ENCODE measurements at regions not wholly inside any gene's neighbourhood (a gene's known extent, or its start where the extent isn't known, plus 50 kb on each side); places are given as distances from the start of the nearest gene placed in this dataset.

DNA sequence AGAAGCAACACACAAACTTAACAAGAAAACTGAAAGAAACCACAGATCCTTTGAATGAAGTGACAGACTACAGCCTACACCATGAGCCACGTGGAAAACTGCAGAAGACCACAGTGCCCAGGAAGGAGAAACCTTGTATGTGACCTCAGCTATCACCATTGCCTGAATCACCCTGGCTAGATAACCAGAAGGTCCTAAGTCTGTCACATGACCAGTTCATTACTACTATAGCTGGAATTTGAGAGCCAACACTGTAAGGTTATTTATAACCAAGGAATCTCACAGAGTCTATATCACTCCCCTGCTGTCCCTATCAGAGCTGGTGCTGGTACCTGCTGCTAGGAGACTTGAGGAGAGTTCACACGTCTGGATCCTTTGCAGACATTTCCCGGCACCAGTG, 90.3 kb upstream of the FBXL17 start:
- Histone ChIP-seq H3K4me3 (replicated peaks in 1 of 2; ENCODE audit: low read depth in 1 of 2, low read length in 2 of 2) (no peak overlapping the region), H3K9ac (ENCODE audit: low read length) (no peak overlapping the region), H3K27me3 (ENCODE audit: insufficient read depth, low read length) (no peaks in the 10 kb centered on the region), H2AFZ (ENCODE audit: low read depth, low read length, poor library complexity, severe bottlenecking) (no peak overlapping the region), H4K20me1 (ENCODE audit: insufficient read depth) (no peaks in the 10 kb centered on the region), H3K36me3 (ENCODE audit: control insufficient read depth in 1 of 2, insufficient read depth in 2 of 2, low read length in 2 of 2) (no peaks in the 10 kb centered on the region), H3K27ac (ENCODE audit: low read depth, low read length) (no peak overlapping the region), H3K4me1 (ENCODE audit: control insufficient read depth in 1 of 2, insufficient read depth in 2 of 2, low read length in 2 of 2) (no peaks in the 10 kb centered on the region), H3K79me2 (ENCODE audit: insufficient read depth, low read length) (no peaks in the 10 kb centered on the region), H3K9me2 (ENCODE audit: insufficient read depth) (no peaks in the 10 kb centered on the region; the same call in 1 of the 2 replicates), H3K4me2 (ENCODE audit: low read length) (no peak overlapping the region), H3K9me3 (ENCODE audit: control insufficient read depth in 1 of 2, insufficient read depth in 1 of 2, low read depth in 1 of 2, low read length in 2 of 2) (no peaks in the 10 kb centered on the region)
- POLR2A ChIA-PET: no interaction called here
- CTCF ChIA-PET: no interaction called here
- ATAC-seq (no peak), DNase-seq (ENCODE audit: low read depth, low spot score) (no peak)
- BruUV-seq (replicated peaks): no TSS peak
- TF ChIP-seq CEBPB (IDR thresholded peaks at IDR 0.05; ENCODE audit: low read depth): no peak
- no peak for TF ChIP-seq CBX3 (IDR thresholded peaks at IDR 0.05; ENCODE audit: low read depth)
- TF ChIP-seq, protein P1, sequence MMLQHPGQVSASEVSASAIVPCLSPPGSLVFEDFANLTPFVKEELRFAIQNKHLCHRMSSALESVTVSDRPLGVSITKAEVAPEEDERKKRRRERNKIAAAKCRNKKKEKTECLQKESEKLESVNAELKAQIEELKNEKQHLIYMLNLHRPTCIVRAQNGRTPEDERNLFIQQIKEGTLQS (IDR thresholded peaks at IDR 0.05): no peak
- TF ChIP-seq, protein P2, sequence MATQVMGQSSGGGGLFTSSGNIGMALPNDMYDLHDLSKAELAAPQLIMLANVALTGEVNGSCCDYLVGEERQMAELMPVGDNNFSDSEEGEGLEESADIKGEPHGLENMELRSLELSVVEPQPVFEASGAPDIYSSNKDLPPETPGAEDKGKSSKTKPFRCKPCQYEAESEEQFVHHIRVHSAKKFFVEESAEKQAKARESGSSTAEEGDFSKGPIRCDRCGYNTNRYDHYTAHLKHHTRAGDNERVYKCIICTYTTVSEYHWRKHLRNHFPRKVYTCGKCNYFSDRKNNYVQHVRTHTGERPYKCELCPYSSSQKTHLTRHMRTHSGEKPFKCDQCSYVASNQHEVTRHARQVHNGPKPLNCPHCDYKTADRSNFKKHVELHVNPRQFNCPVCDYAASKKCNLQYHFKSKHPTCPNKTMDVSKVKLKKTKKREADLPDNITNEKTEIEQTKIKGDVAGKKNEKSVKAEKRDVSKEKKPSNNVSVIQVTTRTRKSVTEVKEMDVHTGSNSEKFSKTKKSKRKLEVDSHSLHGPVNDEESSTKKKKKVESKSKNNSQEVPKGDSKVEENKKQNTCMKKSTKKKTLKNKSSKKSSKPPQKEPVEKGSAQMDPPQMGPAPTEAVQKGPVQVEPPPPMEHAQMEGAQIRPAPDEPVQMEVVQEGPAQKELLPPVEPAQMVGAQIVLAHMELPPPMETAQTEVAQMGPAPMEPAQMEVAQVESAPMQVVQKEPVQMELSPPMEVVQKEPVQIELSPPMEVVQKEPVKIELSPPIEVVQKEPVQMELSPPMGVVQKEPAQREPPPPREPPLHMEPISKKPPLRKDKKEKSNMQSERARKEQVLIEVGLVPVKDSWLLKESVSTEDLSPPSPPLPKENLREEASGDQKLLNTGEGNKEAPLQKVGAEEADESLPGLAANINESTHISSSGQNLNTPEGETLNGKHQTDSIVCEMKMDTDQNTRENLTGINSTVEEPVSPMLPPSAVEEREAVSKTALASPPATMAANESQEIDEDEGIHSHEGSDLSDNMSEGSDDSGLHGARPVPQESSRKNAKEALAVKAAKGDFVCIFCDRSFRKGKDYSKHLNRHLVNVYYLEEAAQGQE (IDR thresholded peaks at IDR 0.05; ENCODE audit: low read depth): no peak
- TF ChIP-seq JUND (IDR thresholded peaks at IDR 0.05): no peak
- no peak for TF ChIP-seq ZFX (IDR thresholded peaks at IDR 0.05)
- TF ChIP-seq, protein P3, sequence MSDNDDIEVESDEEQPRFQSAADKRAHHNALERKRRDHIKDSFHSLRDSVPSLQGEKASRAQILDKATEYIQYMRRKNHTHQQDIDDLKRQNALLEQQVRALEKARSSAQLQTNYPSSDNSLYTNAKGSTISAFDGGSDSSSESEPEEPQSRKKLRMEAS (IDR thresholded peaks at IDR 0.05): no peak
- no peak for TF ChIP-seq EZH2 (IDR thresholded peaks at IDR 0.05)
- TF ChIP-seq ELF1 (IDR thresholded peaks at IDR 0.05; ENCODE audit: borderline replicate concordance, low read depth): no peak
- TF ChIP-seq SP1 (IDR thresholded peaks at IDR 0.05; ENCODE audit: low read depth): no peak
- no peak for TF ChIP-seq EZH2phosphoT487 (IDR thresholded peaks at IDR 0.05; ENCODE audit: borderline replicate concordance)
- TF ChIP-seq EGR1 (IDR thresholded peaks at IDR 0.05; ENCODE audit: low read depth): no peak
- no peak for TF ChIP-seq SRF (IDR thresholded peaks at IDR 0.05; ENCODE audit: low read depth)
- no peak for TF ChIP-seq POLR2A (IDR thresholded peaks at IDR 0.05; ENCODE audit: borderline replicate concordance, extremely low read depth, insufficient read depth, insufficient read length)
- intact Hi-C loops (cut with micrococcal nuclease): no loop called here
- RAD21 ChIA-PET (ENCODE audit: low non-redundant PET in 1 of 2, low total read pairs in 2 of 2, uncharacterized antibody in 2 of 2, unreplicated experiment in 2 of 2): no interaction called here
